CD4-positive, alpha-beta memory T cell (primary cell): ENCODE measurements at regions not wholly inside any gene's neighbourhood (a gene's known extent, or its start where the extent isn't known, plus 50 kb on each side); places are given as distances from the start of the nearest gene placed in this dataset.
"Not testable (repeated sequence)": the region's sequence is repeated elsewhere in the genome, so short reads cannot be mapped to it uniquely, and the experiment has no call there.

Source experiments
- CTCF ChIA-PET: fragments of 350-600 bp; sonication (Branson Sonifier 250); formaldehyde crosslinking; loops from one replicate; lab custom pipeline; 2021; ENCODE audit warnings: inconsistent platforms; ENCODE audit not compliant: partially characterized antibody; lab: Charles Lee
- POLR2A ChIA-PET: fragments of 350-600 bp; sonication (Branson Sonifier 250); formaldehyde crosslinking; loops from one replicate; lab custom pipeline; 2021; ENCODE audit not compliant: partially characterized antibody; lab: Charles Lee
- DNase-seq, 5 donors: peaks; one replicate each; pipeline versions ENCODE4 v3.0.0 to v3.0.0-alpha.2; 2020 to 2022; ENCODE audit warnings: mixed read lengths in 1 of 5
- H3K27ac ChIP-seq: one replicate; pipeline ENCODE4 v1.7.0; 2013; ENCODE audit warnings: low read depth, low read length
- H3K27me3 ChIP-seq: 2 replicates; pipeline ENCODE4 v1.7.0; 2013; ENCODE audit warnings: mild to moderate bottlenecking, low read length, moderate library complexity; ENCODE audit not compliant: insufficient read depth
- H3K36me3 ChIP-seq: 2 replicates; pipeline ENCODE4 v1.7.0; 2013; ENCODE audit warnings: mild to moderate bottlenecking, low read length, moderate library complexity; ENCODE audit not compliant: insufficient read depth
- H3K4me1 ChIP-seq: 2 replicates; pipeline ENCODE4 v1.7.0; 2013; ENCODE audit warnings: mild to moderate bottlenecking, low read length, moderate library complexity; ENCODE audit not compliant: insufficient read depth
- H3K4me3 ChIP-seq, 2 donors: one replicate each; pipeline ENCODE4 v1.7.0; 2013; ENCODE audit warnings: low read length in 2 of 2, mild to moderate bottlenecking in 1 of 2
- H3K9me3 ChIP-seq, 2 donors: one replicate each; pipeline ENCODE4 v1.7.0; 2013; ENCODE audit warnings: low read length in 2 of 2, control low read depth in 1 of 2; ENCODE audit not compliant: control insufficient read depth in 1 of 2
- H3K27ac Mint-ChIP-seq, 7 donors: one replicate each; pipeline ENCODE4 v1.8.0; 2020 to 2021; ENCODE audit warnings: mixed read lengths in 7 of 7, mild to moderate bottlenecking in 6 of 7, inconsistent platforms in 3 of 7, moderate library complexity in 3 of 7
- H3K27me3 Mint-ChIP-seq, 2 donors: one replicate each; pipeline ENCODE4 v1.8.0; 2020 to 2021; ENCODE audit warnings: mixed read lengths in 2 of 2
- H3K36me3 Mint-ChIP-seq, 2 donors: one replicate each; pipeline ENCODE4 v1.8.0; 2020 to 2021; ENCODE audit warnings: mixed read lengths in 2 of 2, inconsistent platforms in 1 of 2, mild to moderate bottlenecking in 1 of 2
- H3K4me1 Mint-ChIP-seq, 4 donors: one replicate each; pipeline ENCODE4 v1.8.0; 2020 to 2021; ENCODE audit warnings: mixed read lengths in 4 of 4, mild to moderate bottlenecking in 1 of 4
- H3K4me3 Mint-ChIP-seq, 8 donors: one replicate each; pipeline ENCODE4 v1.8.0; 2020 to 2021; ENCODE audit warnings: mixed read lengths in 8 of 8, mild to moderate bottlenecking in 7 of 8, moderate library complexity in 6 of 8, inconsistent platforms in 3 of 8
- H3K9me3 Mint-ChIP-seq, 8 donors: one replicate each; pipeline ENCODE4 v1.8.0; 2020 to 2021; ENCODE audit warnings: mixed read lengths in 8 of 8, mild to moderate bottlenecking in 5 of 8, inconsistent platforms in 3 of 8, moderate library complexity in 1 of 8
- intact Hi-C: fragments of 100-400 bp; cut with micrococcal nuclease; formaldehyde crosslinking; loops from one replicate; pipeline ENCODE4 v1.15.1; 2023

GRCh38 chr21:35497522-35497921 lies 448.4 kb upstream of the RUNX1 start:
- H3K4me1 Mint-ChIP-seq, H3K27ac ChIP-seq, H3K4me3 Mint-ChIP-seq, POLR2A ChIA-PET, H3K27me3 Mint-ChIP-seq, H3K4me3 ChIP-seq, H3K36me3 ChIP-seq, H3K27me3 ChIP-seq, H3K4me1 ChIP-seq, H3K9me3 ChIP-seq, DNase-seq, H3K36me3 Mint-ChIP-seq, H3K27ac Mint-ChIP-seq, intact Hi-C loops, CTCF ChIA-PET: not testable (repeated sequence)
- H3K9me3 Mint-ChIP-seq = peaks cover 0 to 11% (median 0%) of the 10 kb centered on the region in 8 donors

DNA sequence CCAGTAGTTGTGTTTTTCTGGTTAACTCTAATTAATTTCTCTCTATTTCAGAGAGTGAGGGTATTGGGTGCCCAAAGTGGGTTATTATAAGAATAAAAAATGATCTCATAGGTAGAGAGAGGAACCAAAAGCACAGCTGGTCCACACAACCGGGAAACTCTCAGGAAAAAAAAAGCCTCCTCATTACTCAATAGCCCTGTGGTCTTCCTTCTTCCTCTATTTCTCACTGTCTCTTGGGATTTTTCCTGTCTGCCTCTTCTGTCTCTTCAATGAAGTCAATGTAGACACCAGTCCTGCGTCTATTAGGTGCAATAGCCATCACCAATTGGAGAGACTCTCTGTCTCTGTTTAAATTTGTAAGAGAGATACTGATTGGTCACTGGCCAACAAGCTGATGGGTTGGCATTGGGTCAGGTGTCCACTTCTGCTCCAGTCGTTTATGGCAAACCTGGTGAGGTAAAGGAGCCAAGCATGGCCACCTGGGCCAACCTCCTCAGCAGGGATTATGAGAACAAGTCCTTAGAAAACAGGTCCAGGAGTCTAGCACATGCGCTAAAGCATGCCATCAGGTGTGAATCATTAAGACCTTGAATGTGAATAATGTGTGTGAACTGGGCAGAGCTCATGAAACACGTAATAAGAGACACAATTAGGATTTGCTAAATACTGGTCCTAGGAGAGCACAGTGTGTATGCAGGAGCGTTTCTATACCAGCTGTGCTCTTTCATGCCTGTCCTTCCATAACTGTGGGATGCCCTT lies 443.0 kb upstream of the RUNX1 start:
- intact Hi-C loops = no loop called here
- no peak for DNase-seq
- H3K4me1 Mint-ChIP-seq = no peaks in the 10 kb centered on the region
- H3K36me3 ChIP-seq = no peaks in the 10 kb centered on the region
- no peak overlapping the region for H3K4me3 Mint-ChIP-seq
- H3K27me3 ChIP-seq = no peaks in the 10 kb centered on the region
- ChIA-PET CTCF (no interaction called here), POLR2A (no interaction called here)
- H3K27ac Mint-ChIP-seq = no peak overlapping the region
- no peak overlapping the region for H3K27ac ChIP-seq
- no peaks in the 10 kb centered on the region for H3K36me3 Mint-ChIP-seq
- H3K9me3 ChIP-seq = no peaks in the 10 kb centered on the region
- no peaks in the 10 kb centered on the region for H3K4me1 ChIP-seq
- peaks cover 5 to 14% of the 10 kb centered on the region in 2 donors for H3K27me3 Mint-ChIP-seq
- H3K9me3 Mint-ChIP-seq = peaks cover 0 to 4% (median 0%) of the 10 kb centered on the region in 8 donors
- no peak overlapping the region for H3K4me3 ChIP-seq

DNA sequence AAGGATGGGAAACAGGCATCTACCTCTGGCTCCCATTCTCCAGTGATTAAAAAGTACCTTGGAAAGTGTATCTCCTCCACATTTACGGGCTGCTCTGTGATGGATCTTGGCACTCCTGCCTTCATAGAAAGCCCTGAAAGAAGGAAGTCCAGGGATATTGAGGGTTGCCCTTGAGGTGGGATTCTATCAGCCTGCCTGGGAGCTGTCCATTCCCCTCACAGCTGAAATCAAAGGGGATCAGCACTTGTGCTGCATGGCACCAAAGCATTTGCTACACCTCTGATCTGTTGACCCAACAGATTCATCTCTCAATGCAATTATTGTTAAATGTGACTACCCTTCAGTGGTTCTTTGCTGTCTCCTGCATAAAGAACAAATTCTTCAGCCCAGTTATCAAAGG lies 442.0 kb upstream of the RUNX1 start:
- Mint-ChIP-seq H3K27ac (no peak overlapping the region), H3K27me3 (peaks cover 5 to 16% of the 10 kb centered on the region in 2 donors), H3K9me3 (peaks cover 0 to 4% (median 0%) of the 10 kb centered on the region in 8 donors), H3K4me3 (no peak overlapping the region), H3K4me1 (no peaks in the 10 kb centered on the region), H3K36me3 (no peaks in the 10 kb centered on the region)
- no peaks in the 10 kb centered on the region for H3K4me1 ChIP-seq
- POLR2A ChIA-PET = no interaction called here
- no peak for DNase-seq
- intact Hi-C loops = no loop called here
- no peak overlapping the region for H3K4me3 ChIP-seq
- no peak overlapping the region for H3K27ac ChIP-seq
- CTCF ChIA-PET = no interaction called here
- no peaks in the 10 kb centered on the region for H3K36me3 ChIP-seq
- H3K9me3 ChIP-seq = no peaks in the 10 kb centered on the region
- no peaks in the 10 kb centered on the region for H3K27me3 ChIP-seq

- Mint-ChIP-seq H3K36me3 (no peaks in the 10 kb centered on the region), H3K27ac (no peak overlapping the region), H3K27me3 (peaks cover 10 to 24% of the 10 kb centered on the region in 2 donors), H3K9me3 (peaks cover 0 to 4% (median 0%) of the 10 kb centered on the region in 8 donors), H3K4me3 (no peak overlapping the region), H3K4me1 (no peaks in the 10 kb centered on the region)
- intact Hi-C loops = no loop called here
- Histone ChIP-seq H3K9me3 (no peaks in the 10 kb centered on the region), H3K27me3 (no peaks in the 10 kb centered on the region), H3K4me3 (no peak overlapping the region), H3K27ac (no peak overlapping the region), H3K36me3 (no peaks in the 10 kb centered on the region), H3K4me1 (no peaks in the 10 kb centered on the region)
- ChIA-PET CTCF (no interaction called here), POLR2A (no interaction called here)
- no peak for DNase-seq
Observed at GRCh38 chr21:35489389-35489980, 440.4 kb upstream of the RUNX1 start.

DNA sequence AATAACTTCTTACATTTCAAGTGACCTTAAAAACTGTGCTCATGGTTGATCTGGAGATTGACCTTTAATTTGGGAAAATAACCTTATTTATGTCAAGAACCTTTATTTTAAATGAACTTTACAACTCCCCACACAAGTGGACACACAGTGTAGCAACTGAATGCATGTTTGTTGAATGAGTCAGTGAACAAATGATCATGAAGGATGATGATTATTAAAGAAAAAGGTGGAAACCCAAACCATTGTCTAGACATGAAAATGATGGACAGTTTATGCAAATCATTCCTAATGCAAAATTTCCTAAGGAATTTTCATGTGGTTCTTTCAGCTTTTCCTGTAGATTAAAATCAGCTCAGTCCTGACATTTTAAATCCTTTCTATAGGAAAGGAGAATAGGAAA lies 439.8 kb upstream of the RUNX1 start:
- POLR2A ChIA-PET = no interaction called here
- H3K4me3 Mint-ChIP-seq = no peak overlapping the region
- DNase-seq = no peak
- H3K9me3 ChIP-seq = no peaks in the 10 kb centered on the region
- H3K27ac ChIP-seq = no peak overlapping the region
- H3K4me1 Mint-ChIP-seq = no peaks in the 10 kb centered on the region
- H3K36me3 ChIP-seq = no peaks in the 10 kb centered on the region
- H3K27ac Mint-ChIP-seq = no peak overlapping the region
- no peaks in the 10 kb centered on the region for H3K36me3 Mint-ChIP-seq
- no peaks in the 10 kb centered on the region for H3K4me1 ChIP-seq
- no peaks in the 10 kb centered on the region for H3K27me3 ChIP-seq
- no peak overlapping the region for H3K4me3 ChIP-seq
- intact Hi-C loops = no loop called here
- peaks cover 15 to 29% of the 10 kb centered on the region in 2 donors for H3K27me3 Mint-ChIP-seq
- CTCF ChIA-PET = no interaction called here
- H3K9me3 Mint-ChIP-seq = peaks cover 0 to 4% (median 0%) of the 10 kb centered on the region in 8 donors

DNA sequence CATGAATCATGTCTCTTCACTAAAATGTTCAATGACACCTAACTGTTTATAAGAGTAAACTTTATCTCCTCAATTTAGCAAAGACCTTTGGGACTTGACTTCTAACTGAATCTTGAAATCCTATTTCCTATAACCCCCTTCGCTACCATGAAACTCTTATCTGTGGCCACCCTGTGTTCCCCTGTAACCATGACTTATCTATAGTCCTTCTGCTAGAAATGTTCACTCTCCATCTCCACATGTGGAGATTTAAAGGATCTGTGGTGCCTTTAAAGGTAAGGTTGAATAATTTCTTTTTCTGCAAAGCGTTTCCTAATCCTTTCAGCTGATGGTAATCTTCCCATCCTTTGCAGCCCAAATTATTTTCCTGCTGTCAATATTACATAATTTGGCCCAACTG lies 436.3 kb upstream of the RUNX1 start:
- Mint-ChIP-seq H3K4me1 (no peaks in the 10 kb centered on the region), H3K9me3 (peaks cover 0 to 2% (median 0%) of the 10 kb centered on the region in 8 donors), H3K36me3 (no peaks in the 10 kb centered on the region), H3K27ac (no peak overlapping the region), H3K27me3 (peaks cover 12 to 22% of the 10 kb centered on the region in 2 donors), H3K4me3 (no peak overlapping the region)
- CTCF ChIA-PET = no interaction called here
- intact Hi-C loops = no loop called here
- no peak overlapping the region for H3K4me3 ChIP-seq
- no peak for DNase-seq
- no peak overlapping the region for H3K27ac ChIP-seq
- H3K36me3 ChIP-seq = no peaks in the 10 kb centered on the region
- H3K9me3 ChIP-seq = no peaks in the 10 kb centered on the region
- POLR2A ChIA-PET = no interaction called here
- H3K27me3 ChIP-seq = no peaks in the 10 kb centered on the region
- no peaks in the 10 kb centered on the region for H3K4me1 ChIP-seq

- Histone ChIP-seq H3K36me3 (no peaks in the 10 kb centered on the region), H3K27me3 (no peaks in the 10 kb centered on the region), H3K4me3 (no peak overlapping the region), H3K27ac (no peak overlapping the region), H3K9me3 (no peaks in the 10 kb centered on the region), H3K4me1 (no peaks in the 10 kb centered on the region)
- intact Hi-C loops = no loop called here
- H3K27me3 Mint-ChIP-seq = peaks cover 12 to 18% of the 10 kb centered on the region in 2 donors
- no peaks in the 10 kb centered on the region for H3K4me1 Mint-ChIP-seq
- H3K36me3 Mint-ChIP-seq = no peaks in the 10 kb centered on the region
- CTCF ChIA-PET = no interaction called here
- POLR2A ChIA-PET = no interaction called here
- H3K9me3 Mint-ChIP-seq = peaks cover 0 to 3% (median 0%) of the 10 kb centered on the region in 8 donors
- no peak overlapping the region for H3K27ac Mint-ChIP-seq
- DNase-seq = no peak
- no peak overlapping the region for H3K4me3 Mint-ChIP-seq
Observed at GRCh38 chr21:35484851-35485250, 435.7 kb upstream of the RUNX1 start.
